ENCODE measurements at regions not wholly inside any gene's neighbourhood (a gene's known extent, or its start where the extent isn't known, plus 50 kb on each side); places are given as distances from the start of the nearest gene placed in this dataset.

DNA sequence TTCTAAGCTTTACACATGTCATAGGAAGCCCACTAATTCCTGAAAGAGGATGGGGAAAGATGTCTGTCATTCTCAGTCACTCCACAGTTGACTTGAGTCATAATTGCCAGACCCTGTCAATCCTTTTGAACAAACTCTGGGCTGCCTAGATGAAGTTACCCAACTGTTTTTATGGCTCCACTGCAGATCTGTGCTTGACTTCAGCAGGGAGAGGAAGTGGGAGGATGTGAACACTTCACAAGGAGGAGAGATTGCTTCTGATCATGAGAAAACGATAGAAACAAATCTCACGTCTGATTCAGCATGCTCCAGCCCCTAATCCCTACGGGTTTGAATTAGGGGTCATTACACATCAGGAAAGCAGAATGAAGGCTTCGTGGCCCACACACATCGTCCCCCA is 596.6 kb upstream of the CELF2 start:
- H4K20me1 ChIP-seq (ENCODE audit: low read depth), result no peaks in the 10 kb centered on the region
- H3K27me3 ChIP-seq, result no peaks in the 10 kb centered on the region
- H3K4me1 ChIP-seq, result peaks cover 11% of the 10 kb centered on the region
- H3K79me2 ChIP-seq (ENCODE audit: low read depth), result no peaks in the 10 kb centered on the region
- no peak overlapping the region for H2AFZ ChIP-seq (replicated peaks)
- H3K27me3 Mint-ChIP-seq (ENCODE audit: insufficient read depth, low read depth), result peaks cover 2% of the 10 kb centered on the region
- no peaks in the 10 kb centered on the region for H3K36me3 Mint-ChIP-seq
- no peak overlapping the region for H3K9ac ChIP-seq
- peaks cover 7% of the 10 kb centered on the region for H3K4me1 Mint-ChIP-seq
- no peak overlapping the region for H3K4me3 Mint-ChIP-seq
- no peak overlapping the region for H3K4me2 ChIP-seq
- H3K27ac ChIP-seq, result no peak overlapping the region
- H3F3A ChIP-seq (ENCODE audit: low read depth), result no peaks in the 10 kb centered on the region
- no peaks in the 10 kb centered on the region for H3K9me3 ChIP-seq (ENCODE audit: low read depth)
- no peaks in the 10 kb centered on the region for H3K36me3 ChIP-seq
- H3K27ac Mint-ChIP-seq, result no peak overlapping the region
- TF ChIP-seq EZH2phosphoT487 (IDR thresholded peaks at IDR 0.05), result no peak
- TF ChIP-seq EZH2 (IDR thresholded peaks at IDR 0.05), result no peak
- no peak overlapping the region for H3K4me3 ChIP-seq
- H3K9me3 Mint-ChIP-seq, result no peaks in the 10 kb centered on the region
- no peak for DNase-seq (ENCODE audit: low spot score)

DNA sequence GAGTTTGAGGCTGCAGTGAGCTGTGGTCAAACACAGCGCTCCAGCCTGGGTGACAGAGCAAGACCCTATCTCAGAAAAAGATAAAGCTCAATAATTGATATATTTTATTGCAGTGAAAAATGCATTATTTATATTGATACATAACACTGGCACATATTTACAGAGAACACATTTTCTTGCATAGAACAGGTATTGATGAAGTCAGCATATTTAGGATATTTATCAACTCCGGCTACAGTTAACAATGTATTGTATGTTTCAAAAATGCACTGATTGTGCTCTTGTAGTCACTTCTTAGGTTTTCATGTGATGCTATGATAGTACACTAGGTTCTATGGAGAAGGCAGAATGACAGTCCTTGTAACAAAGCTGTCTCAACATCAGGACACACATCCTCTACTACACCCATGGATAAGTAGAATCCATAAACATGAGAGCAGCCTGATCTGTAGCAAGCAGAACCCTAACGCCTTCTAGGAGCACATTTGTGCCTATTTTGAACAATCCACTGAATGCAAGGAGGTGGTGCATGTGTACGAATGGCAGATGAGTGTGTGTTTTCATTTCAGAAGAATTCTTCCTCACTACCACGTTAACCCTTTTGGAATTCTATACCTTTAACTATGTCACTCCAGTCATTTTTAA is 586.1 kb upstream of the CELF2 start:
- Histone ChIP-seq H3K79me2 (ENCODE audit: low read depth) (no peaks in the 10 kb centered on the region), H3K9me3 (ENCODE audit: low read depth) (peaks cover 7% of the 10 kb centered on the region), H3K4me1 (peaks cover 3% of the 10 kb centered on the region), H3K27me3 (no peaks in the 10 kb centered on the region), H3F3A (ENCODE audit: low read depth) (no peaks in the 10 kb centered on the region), H3K4me2 (no peak overlapping the region), H3K27ac (no peak overlapping the region), H2AFZ (replicated peaks) (peak overlapping the region; percentile 2), H3K4me3 (no peak overlapping the region), H3K9ac (no peak overlapping the region), H3K36me3 (no peaks in the 10 kb centered on the region), H4K20me1 (ENCODE audit: low read depth) (no peaks in the 10 kb centered on the region)
- TF ChIP-seq, protein P1, sequence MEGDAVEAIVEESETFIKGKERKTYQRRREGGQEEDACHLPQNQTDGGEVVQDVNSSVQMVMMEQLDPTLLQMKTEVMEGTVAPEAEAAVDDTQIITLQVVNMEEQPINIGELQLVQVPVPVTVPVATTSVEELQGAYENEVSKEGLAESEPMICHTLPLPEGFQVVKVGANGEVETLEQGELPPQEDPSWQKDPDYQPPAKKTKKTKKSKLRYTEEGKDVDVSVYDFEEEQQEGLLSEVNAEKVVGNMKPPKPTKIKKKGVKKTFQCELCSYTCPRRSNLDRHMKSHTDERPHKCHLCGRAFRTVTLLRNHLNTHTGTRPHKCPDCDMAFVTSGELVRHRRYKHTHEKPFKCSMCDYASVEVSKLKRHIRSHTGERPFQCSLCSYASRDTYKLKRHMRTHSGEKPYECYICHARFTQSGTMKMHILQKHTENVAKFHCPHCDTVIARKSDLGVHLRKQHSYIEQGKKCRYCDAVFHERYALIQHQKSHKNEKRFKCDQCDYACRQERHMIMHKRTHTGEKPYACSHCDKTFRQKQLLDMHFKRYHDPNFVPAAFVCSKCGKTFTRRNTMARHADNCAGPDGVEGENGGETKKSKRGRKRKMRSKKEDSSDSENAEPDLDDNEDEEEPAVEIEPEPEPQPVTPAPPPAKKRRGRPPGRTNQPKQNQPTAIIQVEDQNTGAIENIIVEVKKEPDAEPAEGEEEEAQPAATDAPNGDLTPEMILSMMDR (IDR thresholded peaks at IDR 0.05), result no peak
- TF ChIP-seq EZH2phosphoT487 (IDR thresholded peaks at IDR 0.05) (no peak), EZH2 (IDR thresholded peaks at IDR 0.05) (no peak)
- H3K36me3 Mint-ChIP-seq, result no peaks in the 10 kb centered on the region
- no peak overlapping the region for H3K4me3 Mint-ChIP-seq
- H3K27ac Mint-ChIP-seq, result no peak overlapping the region
- no peaks in the 10 kb centered on the region for H3K9me3 Mint-ChIP-seq
- peaks cover 3% of the 10 kb centered on the region for H3K27me3 Mint-ChIP-seq (ENCODE audit: insufficient read depth, low read depth)
- H3K4me1 Mint-ChIP-seq, result peaks cover 13% of the 10 kb centered on the region
- DNase-seq (ENCODE audit: low spot score), result no peak

DNA sequence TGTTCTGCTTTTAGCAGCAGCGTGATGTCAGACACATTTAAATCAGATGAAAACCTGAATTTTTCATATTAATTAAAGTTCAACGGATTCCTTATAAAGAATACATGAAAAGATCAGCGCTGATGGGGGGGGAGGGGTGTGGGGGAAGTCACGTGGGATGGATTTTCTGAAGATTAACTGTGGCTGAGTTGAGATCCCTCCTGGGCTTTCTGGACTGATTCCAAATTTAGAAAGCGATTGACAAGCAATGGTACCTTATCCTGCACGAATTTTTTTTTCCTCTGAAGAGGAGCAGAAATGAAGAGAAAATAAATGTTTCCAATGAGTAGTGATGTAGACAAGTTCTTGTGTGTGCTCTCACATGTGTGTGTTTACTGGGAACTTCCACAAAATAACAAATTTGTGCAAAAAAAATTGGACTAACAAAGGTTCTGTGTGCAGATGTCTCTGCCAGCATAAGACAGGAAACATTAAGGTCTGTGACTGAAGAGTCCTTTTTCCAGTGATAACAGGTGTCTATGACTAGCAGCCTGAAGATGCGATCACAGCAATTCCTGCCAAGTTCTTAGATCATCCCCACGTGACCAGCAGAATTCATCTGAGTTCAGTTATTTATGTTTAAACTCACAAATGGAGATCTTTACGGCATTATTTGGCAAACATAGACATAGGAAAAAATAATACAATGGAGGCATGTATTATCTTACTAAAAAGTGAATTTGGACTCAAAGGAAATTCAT is 585.2 kb upstream of the CELF2 start:
- Histone ChIP-seq H3K4me3 (no peak overlapping the region), H3K36me3 (no peaks in the 10 kb centered on the region), H3K79me2 (ENCODE audit: low read depth) (no peaks in the 10 kb centered on the region), H3K27me3 (no peaks in the 10 kb centered on the region), H2AFZ (replicated peaks) (peak overlapping the region; percentile 2), H3F3A (ENCODE audit: low read depth) (no peaks in the 10 kb centered on the region), H3K27ac (no peak overlapping the region), H3K4me1 (peaks cover 7% of the 10 kb centered on the region), H4K20me1 (ENCODE audit: low read depth) (no peaks in the 10 kb centered on the region), H3K4me2 (no peak overlapping the region), H3K9ac (no peak overlapping the region), H3K9me3 (ENCODE audit: low read depth) (peaks cover 7% of the 10 kb centered on the region)
- H3K27me3 Mint-ChIP-seq (ENCODE audit: insufficient read depth, low read depth), result peaks cover 3% of the 10 kb centered on the region
- peaks cover 13% of the 10 kb centered on the region for H3K4me1 Mint-ChIP-seq
- TF ChIP-seq, protein P1 (IDR thresholded peaks at IDR 0.05), result no peak
- TF ChIP-seq EZH2 (IDR thresholded peaks at IDR 0.05) (no peak), EZH2phosphoT487 (IDR thresholded peaks at IDR 0.05) (no peak)
- H3K4me3 Mint-ChIP-seq, result no peak overlapping the region
- no peaks in the 10 kb centered on the region for H3K9me3 Mint-ChIP-seq
- no peaks in the 10 kb centered on the region for H3K36me3 Mint-ChIP-seq
- H3K27ac Mint-ChIP-seq, result no peak overlapping the region
- DNase-seq (ENCODE audit: low spot score), result no peak

DNA sequence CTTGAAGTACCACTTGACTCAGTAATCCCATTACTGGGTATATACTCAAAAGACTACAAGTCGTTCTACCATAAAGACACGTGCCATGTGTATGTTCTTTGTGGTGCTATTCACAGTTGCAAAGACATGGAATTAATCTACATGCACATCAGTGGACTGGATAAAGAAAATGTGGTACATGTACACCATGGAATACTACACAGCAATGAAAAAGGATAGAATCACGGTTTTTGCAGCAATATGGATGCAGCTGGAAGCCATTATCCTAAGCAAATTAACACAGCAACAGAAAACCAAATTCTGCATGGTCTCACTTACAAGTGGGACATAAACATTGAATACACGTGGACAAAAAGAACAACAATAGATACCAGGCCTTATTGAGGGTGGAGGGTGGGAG is 583.4 kb upstream of the CELF2 start:
- Histone ChIP-seq H3K4me1 (peaks cover 7% of the 10 kb centered on the region), H3K9ac (no peak overlapping the region), H3K9me3 (ENCODE audit: low read depth) (peaks cover 7% of the 10 kb centered on the region), H3K4me2 (no peak overlapping the region), H3K36me3 (no peaks in the 10 kb centered on the region), H3K27me3 (no peaks in the 10 kb centered on the region), H3K27ac (no peak overlapping the region), H3K79me2 (ENCODE audit: low read depth) (no peaks in the 10 kb centered on the region), H2AFZ (replicated peaks) (no peak overlapping the region), H3K4me3 (no peak overlapping the region), H3F3A (ENCODE audit: low read depth) (no peaks in the 10 kb centered on the region), H4K20me1 (ENCODE audit: low read depth) (no peaks in the 10 kb centered on the region)
- peaks cover 3% of the 10 kb centered on the region for H3K27me3 Mint-ChIP-seq (ENCODE audit: insufficient read depth, low read depth)
- no peak for DNase-seq (ENCODE audit: low spot score)
- no peak overlapping the region for H3K27ac Mint-ChIP-seq
- H3K9me3 Mint-ChIP-seq, result no peaks in the 10 kb centered on the region
- peaks cover 13% of the 10 kb centered on the region for H3K4me1 Mint-ChIP-seq
- H3K36me3 Mint-ChIP-seq, result no peaks in the 10 kb centered on the region
- no peak for TF ChIP-seq EZH2 (IDR thresholded peaks at IDR 0.05)
- TF ChIP-seq, protein P1 (IDR thresholded peaks at IDR 0.05), result no peak
- TF ChIP-seq EZH2phosphoT487 (IDR thresholded peaks at IDR 0.05), result no peak
- no peak overlapping the region for H3K4me3 Mint-ChIP-seq

Data from neural progenitor cell (in vitro differentiated cells).